Endothelial cell (in vitro differentiated cells): ENCODE measurements at regions not wholly inside any gene's neighbourhood (a gene's known extent, or its start where the extent isn't known, plus 50 kb on each side); places are given as distances from the start of the nearest gene placed in this dataset.

ENCODE experiments used
- DNase-seq: peaks from one replicate; pipeline ENCODE4 v3.0.0; 2021; ENCODE audit warnings: low spot score
- H3K27ac Mint-ChIP-seq: one replicate; pipeline ENCODE4 v1.8.0; 2021; ENCODE audit warnings: mixed read lengths, inconsistent platforms; ENCODE audit not compliant: unreplicated experiment
- H3K27me3 Mint-ChIP-seq: one replicate; pipeline ENCODE4 v1.8.0; 2021; ENCODE audit warnings: mild to moderate bottlenecking, moderate library complexity, mixed read lengths, inconsistent platforms; ENCODE audit not compliant: unreplicated experiment
- H3K36me3 Mint-ChIP-seq: one replicate; pipeline ENCODE4 v1.8.0; 2021; ENCODE audit warnings: mild to moderate bottlenecking, low read depth, mixed read lengths, inconsistent platforms; ENCODE audit not compliant: unreplicated experiment
- H3K4me1 Mint-ChIP-seq: one replicate; pipeline ENCODE4 v1.8.0; 2021; ENCODE audit warnings: mild to moderate bottlenecking, mixed read lengths, inconsistent platforms; ENCODE audit not compliant: unreplicated experiment
- H3K4me3 Mint-ChIP-seq: one replicate; pipeline ENCODE4 v1.8.0; 2021; ENCODE audit warnings: mild to moderate bottlenecking, mixed read lengths, inconsistent platforms; ENCODE audit not compliant: unreplicated experiment
- H3K9me3 Mint-ChIP-seq: one replicate; pipeline ENCODE4 v1.8.0; 2021; ENCODE audit warnings: mixed read lengths, inconsistent platforms; ENCODE audit not compliant: unreplicated experiment
- CTCF ChIP-seq: fragments of 200-600 bp; sonication (generic); IDR thresholded peaks from one replicate; pipeline ENCODE4 v1.5.0; 2021; ENCODE audit warnings: antibody characterized with exemption; ENCODE audit not compliant: unreplicated experiment

GRCh38 chr1:81513796-81514354 lies 286.9 kb upstream of the ADGRL2 start:
- H3K36me3 Mint-ChIP-seq = no peaks in the 10 kb centered on the region
- no peaks in the 10 kb centered on the region for H3K27me3 Mint-ChIP-seq
- no peak for DNase-seq
- H3K9me3 Mint-ChIP-seq = no peaks in the 10 kb centered on the region
- no peak overlapping the region for H3K27ac Mint-ChIP-seq
- H3K4me3 Mint-ChIP-seq = no peak overlapping the region
- no peak for TF ChIP-seq CTCF
- H3K4me1 Mint-ChIP-seq = peaks cover 13% of the 10 kb centered on the region

GRCh38 chr1:81512252-81513003 lies 288.3 kb upstream of the ADGRL2 start:
- TF ChIP-seq CTCF = no peak
- no peaks in the 10 kb centered on the region for H3K9me3 Mint-ChIP-seq
- DNase-seq = no peak
- peaks cover 3% of the 10 kb centered on the region for H3K4me1 Mint-ChIP-seq
- H3K27ac Mint-ChIP-seq = no peak overlapping the region
- no peaks in the 10 kb centered on the region for H3K27me3 Mint-ChIP-seq
- H3K4me3 Mint-ChIP-seq = no peak overlapping the region
- H3K36me3 Mint-ChIP-seq = no peaks in the 10 kb centered on the region

GRCh38 chr1:81511281-81511680 lies 289.5 kb upstream of the ADGRL2 start:
- H3K9me3 Mint-ChIP-seq = no peaks in the 10 kb centered on the region
- H3K36me3 Mint-ChIP-seq = no peaks in the 10 kb centered on the region
- no peaks in the 10 kb centered on the region for H3K27me3 Mint-ChIP-seq
- no peaks in the 10 kb centered on the region for H3K4me1 Mint-ChIP-seq
- no peak for DNase-seq
- H3K4me3 Mint-ChIP-seq = no peak overlapping the region
- TF ChIP-seq CTCF = no peak
- no peak overlapping the region for H3K27ac Mint-ChIP-seq

GRCh38 chr1:81510701-81511100 lies 290.0 kb upstream of the ADGRL2 start:
- Mint-ChIP-seq H3K27ac (no peak overlapping the region), H3K36me3 (no peaks in the 10 kb centered on the region), H3K4me3 (no peak overlapping the region), H3K4me1 (no peaks in the 10 kb centered on the region), H3K9me3 (no peaks in the 10 kb centered on the region), H3K27me3 (no peaks in the 10 kb centered on the region)
- TF ChIP-seq CTCF = no peak
- DNase-seq = no peak

GRCh38 chr1:81509594-81509993 lies 291.1 kb upstream of the ADGRL2 start:
- Mint-ChIP-seq H3K9me3 (no peaks in the 10 kb centered on the region), H3K27ac (no peak overlapping the region), H3K36me3 (no peaks in the 10 kb centered on the region), H3K4me1 (no peaks in the 10 kb centered on the region), H3K4me3 (no peak overlapping the region), H3K27me3 (no peaks in the 10 kb centered on the region)
- no peak for TF ChIP-seq CTCF
- DNase-seq = no peak
